Activated B cell treated with CpG ODN at 0.5 μM for 24 hours (primary cell): ENCODE measurements at regions not wholly inside any gene's neighbourhood (a gene's known extent, or its start where the extent isn't known, plus 50 kb on each side); places are given as distances from the start of the nearest gene placed in this dataset.

Experiments used
- ATAC-seq: fragments of 200-7000 bp; cut with Tn5 transposase; one replicate; pipeline ENCODE4 v1.10.0; 2021; ENCODE audit warnings: low read depth, mild to moderate bottlenecking, moderate library complexity
- CTCF ChIA-PET: fragments of 350-600 bp; sonication (Branson Sonifier 250); formaldehyde crosslinking; loops from one replicate; lab custom pipeline; 2021; ENCODE audit warnings: antibody characterized with exemption; lab: Charles Lee
- POLR2A ChIA-PET: fragments of 350-600 bp; sonication (Branson Sonifier 250); formaldehyde crosslinking; loops from one replicate; lab custom pipeline; 2021; ENCODE audit warnings: antibody characterized with exemption; lab: Charles Lee
- DNase-seq: peaks from one replicate; pipeline ENCODE4 v3.0.0; 2022
- H3K27ac Mint-ChIP-seq: one replicate; pipeline ENCODE4 v1.8.0; 2020; ENCODE audit warnings: mixed read lengths
- H3K27me3 Mint-ChIP-seq: one replicate; pipeline ENCODE4 v1.8.0; 2021; ENCODE audit warnings: mixed read lengths
- H3K36me3 Mint-ChIP-seq: one replicate; pipeline ENCODE4 v1.8.0; 2021; ENCODE audit warnings: low read depth, mixed read lengths
- H3K4me1 Mint-ChIP-seq: one replicate; pipeline ENCODE4 v1.8.0; 2021; ENCODE audit warnings: mixed read lengths
- H3K4me3 Mint-ChIP-seq: one replicate; pipeline ENCODE4 v1.8.0; 2020; ENCODE audit warnings: mild to moderate bottlenecking, mixed read lengths
- H3K9me3 Mint-ChIP-seq: one replicate; pipeline ENCODE4 v1.8.0; 2020; ENCODE audit warnings: mixed read lengths
- CTCF ChIP-seq: fragments of 200-600 bp; IDR thresholded peaks from one replicate; pipeline ENCODE4 v1.8.0; 2022; ENCODE audit warnings: antibody characterized with exemption, mild to moderate bottlenecking
- intact Hi-C: fragments of 100-400 bp; cut with micrococcal nuclease; formaldehyde crosslinking; loops from one replicate; pipeline ENCODE4 v1.15.1; 2024

- H3K27ac Mint-ChIP-seq: no peak overlapping the region
- peaks cover 13% of the 10 kb centered on the region for H3K9me3 Mint-ChIP-seq
- H3K36me3 Mint-ChIP-seq: no peaks in the 10 kb centered on the region
- H3K4me1 Mint-ChIP-seq: no peaks in the 10 kb centered on the region
- intact Hi-C loops: no loop called here
- no peak for TF ChIP-seq CTCF
- H3K4me3 Mint-ChIP-seq: no peak overlapping the region
- CTCF ChIA-PET: no interaction called here
- ATAC-seq: no peak
- POLR2A ChIA-PET: no interaction called here
- no peak for DNase-seq
- H3K27me3 Mint-ChIP-seq: peaks cover 6% of the 10 kb centered on the region
Measured at GRCh38 chr14:57031474-57031873, 221.2 kb upstream of the OTX2 start.

- Mint-ChIP-seq H3K27ac (no peak overlapping the region), H3K36me3 (no peaks in the 10 kb centered on the region), H3K4me3 (no peak overlapping the region), H3K9me3 (peaks cover 13% of the 10 kb centered on the region), H3K4me1 (no peaks in the 10 kb centered on the region), H3K27me3 (peaks cover 6% of the 10 kb centered on the region)
- intact Hi-C loops: no loop called here
- ATAC-seq (no peak), DNase-seq (no peak)
- no peak for TF ChIP-seq CTCF
- POLR2A ChIA-PET: no interaction called here
- CTCF ChIA-PET: no interaction called here
Measured at GRCh38 chr14:57029620-57030253, 219.5 kb upstream of the OTX2 start.

- Mint-ChIP-seq H3K4me1 (no peaks in the 10 kb centered on the region), H3K4me3 (no peak overlapping the region), H3K27me3 (peaks cover 3% of the 10 kb centered on the region), H3K9me3 (peaks cover 7% of the 10 kb centered on the region), H3K36me3 (no peaks in the 10 kb centered on the region), H3K27ac (no peak overlapping the region)
- intact Hi-C loops: no loop called here
- POLR2A ChIA-PET: no interaction called here
- CTCF ChIA-PET: no interaction called here
- DNase-seq (no peak), ATAC-seq (no peak)
- no peak for TF ChIP-seq CTCF
Measured at GRCh38 chr14:57025456-57025855, 215.2 kb upstream of the OTX2 start.

GRCh38 chr14:57022608-57023007, 212.3 kb upstream of the OTX2 start:
- intact Hi-C loops: no loop called here
- no peak for ATAC-seq
- no peaks in the 10 kb centered on the region for H3K4me1 Mint-ChIP-seq
- no peaks in the 10 kb centered on the region for H3K36me3 Mint-ChIP-seq
- ChIA-PET POLR2A (no interaction called here), CTCF (no interaction called here)
- H3K27ac Mint-ChIP-seq: no peak overlapping the region
- DNase-seq: no peak
- no peaks in the 10 kb centered on the region for H3K9me3 Mint-ChIP-seq
- no peak for TF ChIP-seq CTCF
- H3K4me3 Mint-ChIP-seq: no peak overlapping the region
- H3K27me3 Mint-ChIP-seq: no peaks in the 10 kb centered on the region

- intact Hi-C loops: no loop called here
- Mint-ChIP-seq H3K27ac (no peak overlapping the region), H3K4me1 (no peaks in the 10 kb centered on the region), H3K36me3 (no peaks in the 10 kb centered on the region), H3K27me3 (peaks cover 2% of the 10 kb centered on the region), H3K9me3 (peaks cover 5% of the 10 kb centered on the region), H3K4me3 (no peak overlapping the region)
- no peak for DNase-seq
- POLR2A ChIA-PET: no interaction called here
- CTCF ChIA-PET: no interaction called here
- TF ChIP-seq CTCF: no peak
- ATAC-seq: no peak
Measured at GRCh38 chr14:57018065-57018464, 207.8 kb upstream of the OTX2 start.
